Transverse colon (tissue), 4 donors: ENCODE measurements at regions not wholly inside any gene's neighbourhood (a gene's known extent, or its start where the extent isn't known, plus 50 kb on each side); places are given as distances from the start of the nearest gene placed in this dataset.

Experiments
- EP300 ChIP-seq: sonication (generic); formaldehyde crosslinking; IDR thresholded peaks from one replicate; pipeline ENCODE4 v1.6.1; 2017; ENCODE audit warnings: antibody characterized with exemption, low read depth
- POLR2A ChIP-seq: fragments of 450-650 bp; IDR thresholded peaks from one replicate; pipeline ENCODE4 v1.6.1; 2016; ENCODE audit warnings: antibody characterized with exemption, mild to moderate bottlenecking, moderate library complexity
- POLR2AphosphoS5 ChIP-seq, 3 donors: sonication (generic); formaldehyde crosslinking; IDR thresholded peaks; one replicate each; pipeline ENCODE4 v1.6.1; 2016; ENCODE audit warnings: antibody characterized with exemption in 3 of 3
- TF ChIP-seq, protein P1 (sequence below), 5 experiments: fragments of 200-600 bp in 3 of 5; fragments of 450-650 bp in 2 of 5; sonication (generic) in 3 of 5; IDR thresholded peaks; 1 replicate in 2 of 5; 2 replicates in 3 of 5; pipeline ENCODE4 v1.5.1; 2016 to 2017; ENCODE audit warnings: antibody characterized with exemption in 5 of 5, inconsistent platforms in 3 of 5, mild to moderate bottlenecking in 2 of 5, moderate library complexity in 1 of 5

DNA sequence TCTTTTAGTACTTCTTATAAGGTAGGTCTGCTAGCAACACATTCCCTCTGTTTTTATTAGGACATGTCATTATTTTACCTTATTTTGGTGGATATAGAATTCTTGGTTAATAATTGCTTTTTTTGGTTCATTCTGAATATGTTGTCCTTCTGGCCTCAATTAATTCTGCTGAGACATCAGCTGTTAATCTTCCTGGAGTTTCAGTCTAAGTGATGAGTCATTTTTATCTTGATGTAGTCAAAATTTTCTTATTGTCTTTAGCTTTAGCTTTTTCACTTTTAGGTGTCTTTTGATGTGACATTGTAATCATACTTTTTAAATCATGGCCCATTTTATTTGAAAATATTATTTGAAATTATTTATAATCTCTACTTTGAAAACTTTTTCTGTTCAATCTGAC, 104.9 kb upstream of the PMCH start:
- TF ChIP-seq, protein P1, sequence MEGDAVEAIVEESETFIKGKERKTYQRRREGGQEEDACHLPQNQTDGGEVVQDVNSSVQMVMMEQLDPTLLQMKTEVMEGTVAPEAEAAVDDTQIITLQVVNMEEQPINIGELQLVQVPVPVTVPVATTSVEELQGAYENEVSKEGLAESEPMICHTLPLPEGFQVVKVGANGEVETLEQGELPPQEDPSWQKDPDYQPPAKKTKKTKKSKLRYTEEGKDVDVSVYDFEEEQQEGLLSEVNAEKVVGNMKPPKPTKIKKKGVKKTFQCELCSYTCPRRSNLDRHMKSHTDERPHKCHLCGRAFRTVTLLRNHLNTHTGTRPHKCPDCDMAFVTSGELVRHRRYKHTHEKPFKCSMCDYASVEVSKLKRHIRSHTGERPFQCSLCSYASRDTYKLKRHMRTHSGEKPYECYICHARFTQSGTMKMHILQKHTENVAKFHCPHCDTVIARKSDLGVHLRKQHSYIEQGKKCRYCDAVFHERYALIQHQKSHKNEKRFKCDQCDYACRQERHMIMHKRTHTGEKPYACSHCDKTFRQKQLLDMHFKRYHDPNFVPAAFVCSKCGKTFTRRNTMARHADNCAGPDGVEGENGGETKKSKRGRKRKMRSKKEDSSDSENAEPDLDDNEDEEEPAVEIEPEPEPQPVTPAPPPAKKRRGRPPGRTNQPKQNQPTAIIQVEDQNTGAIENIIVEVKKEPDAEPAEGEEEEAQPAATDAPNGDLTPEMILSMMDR (IDR thresholded peaks at IDR 0.05) = no peak
- TF ChIP-seq POLR2A (no peak), POLR2AphosphoS5 (IDR thresholded peaks at IDR 0.05) (no peak), EP300 (no peak)
